Transverse colon (tissue), 3 donors: ENCODE measurements at regions not wholly inside any gene's neighbourhood (a gene's known extent, or its start where the extent isn't known, plus 50 kb on each side); places are given as distances from the start of the nearest gene placed in this dataset.

Experiments used
- CTCF ChIP-seq, 5 experiments: fragments of 200-600 bp in 3 of 5; fragments of 450-650 bp in 2 of 5; sonication (generic) in 3 of 5; IDR thresholded peaks; 1 replicate in 2 of 5; 2 replicates in 3 of 5; pipeline ENCODE4 v1.5.1; 2016 to 2017; ENCODE audit warnings: antibody characterized with exemption in 5 of 5, inconsistent platforms in 3 of 5, mild to moderate bottlenecking in 2 of 5, moderate library complexity in 1 of 5
- EP300 ChIP-seq: sonication (generic); formaldehyde crosslinking; IDR thresholded peaks from one replicate; pipeline ENCODE4 v1.6.1; 2017; ENCODE audit warnings: antibody characterized with exemption, low read depth
- POLR2A ChIP-seq: fragments of 450-650 bp; IDR thresholded peaks from one replicate; pipeline ENCODE4 v1.6.1; 2016; ENCODE audit warnings: antibody characterized with exemption, mild to moderate bottlenecking, moderate library complexity

GRCh38 chr5:145450286-145450885, 384.8 kb downstream of the PRELID2 start:
- no peak for TF ChIP-seq CTCF (IDR thresholded peaks at IDR 0.05)
- TF ChIP-seq POLR2A: no peak
- no peak for TF ChIP-seq EP300
